Trophoblast cell (in vitro differentiated cells and primary cell): ENCODE measurements at regions not wholly inside any gene's neighbourhood (a gene's known extent, or its start where the extent isn't known, plus 50 kb on each side); places are given as distances from the start of the nearest gene placed in this dataset.

ENCODE experiments used
- DNase-seq, 2 donors: peaks; one replicate each; pipeline ENCODE4 v3.0.0-alpha.2; 2016
- H2AFZ ChIP-seq: 2 replicates; pipeline ENCODE4 v1.6.1; 2013; ENCODE audit warnings: low read length, moderate library complexity, mild to moderate bottlenecking; ENCODE audit not compliant: insufficient read depth, poor library complexity
- H2AK5ac ChIP-seq: 2 replicates; pipeline ENCODE4 v1.6.1; 2013; ENCODE audit warnings: mild to moderate bottlenecking, low read length
- H2BK120ac ChIP-seq: 2 replicates; pipeline ENCODE4 v1.6.1; 2013; ENCODE audit warnings: low read length, mild to moderate bottlenecking, moderate library complexity; ENCODE audit not compliant: insufficient read depth, poor library complexity
- H2BK12ac ChIP-seq: 2 replicates; pipeline ENCODE4 v1.6.1; 2013; ENCODE audit warnings: mild to moderate bottlenecking, low read length, moderate library complexity
- H2BK5ac ChIP-seq: 2 replicates; pipeline ENCODE4 v1.6.1; 2013; ENCODE audit warnings: low read length, low read depth, moderate library complexity, mild to moderate bottlenecking; ENCODE audit not compliant: poor library complexity
- H3K14ac ChIP-seq: 2 replicates; pipeline ENCODE4 v1.6.1; 2013; ENCODE audit warnings: mild to moderate bottlenecking, low read length
- H3K18ac ChIP-seq: 2 replicates; pipeline ENCODE4 v1.6.1; 2013; ENCODE audit warnings: mild to moderate bottlenecking, low read length
- H3K23ac ChIP-seq: 2 replicates; pipeline ENCODE4 v1.6.1; 2013; ENCODE audit warnings: low read length
- H3K27ac ChIP-seq: 2 replicates; pipeline ENCODE4 v1.5.1; 2013; ENCODE audit warnings: low read depth, mild to moderate bottlenecking, inconsistent platforms, low read length, moderate library complexity
- H3K27me3 ChIP-seq: 2 replicates; pipeline ENCODE4 v1.6.1; 2013; ENCODE audit warnings: inconsistent platforms, mild to moderate bottlenecking, low read length, moderate library complexity; ENCODE audit not compliant: insufficient read depth
- H3K36me3 ChIP-seq, 2 experiments: 1 replicate in 1 of 2; 2 replicates in 1 of 2; pipeline ENCODE4 v1.6.1; 2013; ENCODE audit warnings: low read length in 2 of 2, mild to moderate bottlenecking in 2 of 2, moderate library complexity in 1 of 2; ENCODE audit not compliant: insufficient read depth in 2 of 2, control insufficient read depth in 1 of 2
- H3K4ac ChIP-seq: 2 replicates; pipeline ENCODE4 v1.6.1; 2013; ENCODE audit warnings: low read depth, mild to moderate bottlenecking, low read length, moderate library complexity
- H3K4me1 ChIP-seq, 2 experiments: 1 replicate in 1 of 2; 2 replicates in 1 of 2; pipeline ENCODE4 v1.6.1; 2013; ENCODE audit warnings: low read length in 2 of 2, mild to moderate bottlenecking in 2 of 2, moderate library complexity in 1 of 2; ENCODE audit not compliant: insufficient read depth in 2 of 2, control insufficient read depth in 1 of 2
- H3K4me2 ChIP-seq: 2 replicates; pipeline ENCODE4 v1.6.1; 2013; ENCODE audit warnings: inconsistent platforms, mild to moderate bottlenecking, low read length, moderate library complexity
- H3K4me3 ChIP-seq: 2 replicates; pipeline ENCODE4 v1.5.1; 2013; ENCODE audit warnings: mild to moderate bottlenecking, low read depth, low read length, inconsistent platforms
- H3K79me1 ChIP-seq: one replicate; pipeline ENCODE4 v1.6.1; 2013; ENCODE audit warnings: low read length
- H3K79me2 ChIP-seq: 2 replicates; pipeline ENCODE4 v1.6.1; 2013; ENCODE audit warnings: low read length, mild to moderate bottlenecking; ENCODE audit not compliant: control insufficient read depth, insufficient read depth, poor library complexity
- H3K9ac ChIP-seq: 2 replicates; pipeline ENCODE4 v1.6.1; 2013; ENCODE audit warnings: mild to moderate bottlenecking, low read length
- H3K9me3 ChIP-seq: 2 replicates; pipeline ENCODE4 v1.6.1; 2013; ENCODE audit warnings: low read depth, mild to moderate bottlenecking, control low read depth, inconsistent platforms, low read length; ENCODE audit not compliant: insufficient read depth
- H4K12ac ChIP-seq: 2 replicates; pipeline ENCODE4 v1.6.1; 2013; ENCODE audit warnings: low read depth, mild to moderate bottlenecking, low read length, moderate library complexity
- H4K8ac ChIP-seq: 2 replicates; pipeline ENCODE4 v1.6.1; 2013; ENCODE audit warnings: low read depth, mild to moderate bottlenecking, low read length, moderate library complexity
- H4K91ac ChIP-seq: one replicate; pipeline ENCODE4 v1.6.1; 2013; ENCODE audit warnings: low read depth, mild to moderate bottlenecking, low read length, moderate library complexity
- WGBS: extraction: QIAGEN DNeasy Blood & Tissue Kit; methylation state at CpG from one replicate; pipeline ENCODE4 v1.1.7; 2013; ENCODE audit warnings: missing lambda C conversion rate; ENCODE audit not compliant: insufficient read length, insufficient coverage; ENCODE audit errors: extremely low coverage; 5-methylcytosine and 5-hydroxymethylcytosine counted together

DNA sequence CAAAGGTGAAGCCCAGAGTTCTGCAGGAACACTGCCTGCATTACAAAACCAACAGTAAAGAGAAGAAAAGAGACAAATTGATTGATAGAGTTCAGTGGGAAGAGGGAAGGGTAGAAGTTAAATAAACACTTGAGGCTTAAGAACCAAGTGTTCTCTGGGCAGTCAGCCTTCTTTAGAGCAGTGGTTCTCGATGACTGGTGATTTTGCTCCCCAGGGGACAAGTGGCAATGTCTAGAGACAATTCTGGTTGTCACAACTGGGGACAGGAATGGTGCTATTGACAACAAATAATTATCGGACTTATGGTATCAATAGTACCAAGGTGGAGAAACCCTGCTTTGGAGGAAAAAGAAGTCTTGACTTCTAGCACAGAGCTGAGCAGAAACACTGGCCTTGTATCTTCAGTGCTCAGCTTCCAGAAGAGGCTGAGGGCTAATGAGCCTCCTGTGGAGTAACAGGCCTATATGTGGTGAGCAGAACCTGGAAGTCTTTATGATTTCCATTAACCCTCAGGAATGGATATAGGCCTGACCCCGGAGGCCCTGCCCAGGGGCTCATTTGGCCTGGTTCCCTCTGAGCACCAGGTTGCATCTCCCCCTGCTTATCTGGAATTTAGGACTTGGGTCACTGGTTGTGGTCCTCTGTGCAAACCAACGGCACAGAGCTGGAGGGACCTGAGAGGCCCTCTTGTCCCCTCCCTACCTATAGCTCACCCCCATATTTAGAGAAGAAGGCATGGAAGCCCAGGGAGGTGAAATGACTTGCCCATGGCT, 204.6 kb upstream of the PWP1 start:
- Histone ChIP-seq H2AFZ (no peak overlapping the region), H3K79me1 (no peaks in the 10 kb centered on the region), H3K18ac (no peak overlapping the region), H4K91ac (no peak overlapping the region), H3K4me1 (no peaks in the 10 kb centered on the region), H3K9me3 (no peaks in the 10 kb centered on the region), H4K8ac (no peak overlapping the region), H3K14ac (no peak overlapping the region), H3K27ac (no peak overlapping the region), H3K4me3 (no peak overlapping the region), H3K9ac (no peak overlapping the region), H4K12ac (no peak overlapping the region), H3K23ac (no peak overlapping the region), H2BK120ac (no peak overlapping the region), H3K4me2 (no peak overlapping the region), H3K27me3 (no peaks in the 10 kb centered on the region), H3K36me3 (no peaks in the 10 kb centered on the region), H3K79me2 (no peaks in the 10 kb centered on the region), H3K4ac (no peak overlapping the region), H2BK5ac (no peak overlapping the region), H2AK5ac (no peak overlapping the region), H2BK12ac (no peak overlapping the region)
- DNase-seq: no peak
- no CpG with 5 or more reads among the region's 4 CpGs for WGBS

DNA sequence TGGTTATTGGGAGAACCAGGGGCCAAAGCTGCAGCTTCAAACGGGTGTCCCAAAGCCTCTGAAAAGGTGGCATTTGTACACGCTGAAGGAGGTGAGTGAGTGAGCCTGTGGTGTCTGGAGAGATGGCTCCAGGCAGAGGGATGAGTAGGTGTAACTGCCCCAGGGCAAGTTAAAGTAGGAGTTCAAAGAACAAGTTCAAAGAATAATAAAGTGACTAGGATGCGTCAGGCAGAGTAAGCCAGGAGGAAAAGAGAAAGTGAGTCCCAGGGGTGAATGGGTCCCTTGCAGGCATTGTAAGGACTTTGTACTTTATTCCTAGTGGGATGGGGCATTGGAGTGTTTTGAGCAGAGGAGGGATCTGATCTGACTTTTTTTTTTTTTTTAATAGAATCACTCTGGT, 201.4 kb upstream of the PWP1 start:
- Histone ChIP-seq H3K79me1 (no peaks in the 10 kb centered on the region), H3K4me3 (no peak overlapping the region), H2BK5ac (no peak overlapping the region), H2AFZ (no peak overlapping the region), H2AK5ac (no peak overlapping the region), H3K14ac (no peak overlapping the region), H3K9ac (no peak overlapping the region), H3K4me2 (no peak overlapping the region), H3K27ac (no peak overlapping the region), H3K79me2 (no peaks in the 10 kb centered on the region), H2BK12ac (no peak overlapping the region), H4K91ac (no peak overlapping the region), H3K18ac (no peak overlapping the region), H3K4ac (no peak overlapping the region), H4K12ac (no peak overlapping the region), H3K4me1 (no peaks in the 10 kb centered on the region), H3K27me3 (no peaks in the 10 kb centered on the region), H4K8ac (no peak overlapping the region), H3K9me3 (no peaks in the 10 kb centered on the region), H2BK120ac (no peak overlapping the region), H3K36me3 (no peaks in the 10 kb centered on the region), H3K23ac (no peak overlapping the region)
- WGBS: no CpG with 5 or more reads among the region's 3 CpGs
- DNase-seq: peak in 1 of 2 donors; percentile 42

DNA sequence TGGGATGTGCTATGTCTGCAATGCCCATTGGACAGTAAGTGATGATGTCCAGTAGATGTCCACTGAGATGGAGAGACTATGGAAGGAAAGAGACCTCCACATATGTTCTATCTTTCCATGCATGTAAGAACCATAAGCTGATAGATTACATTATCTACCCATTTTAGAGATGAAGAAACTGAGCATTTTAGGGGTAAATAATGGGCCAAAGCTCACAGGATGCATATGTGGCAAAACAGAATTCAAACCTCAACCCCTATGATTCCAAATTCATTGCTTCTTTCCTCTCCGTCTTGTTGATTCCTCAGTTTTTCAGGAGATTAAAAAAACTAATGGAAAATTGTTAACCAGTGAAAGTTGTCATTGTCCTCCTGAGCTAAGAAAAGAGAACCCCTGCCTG, 200.7 kb upstream of the PWP1 start:
- Histone ChIP-seq H3K18ac (no peak overlapping the region), H2BK5ac (no peak overlapping the region), H3K23ac (no peak overlapping the region), H3K36me3 (no peaks in the 10 kb centered on the region), H3K9me3 (no peaks in the 10 kb centered on the region), H3K9ac (no peak overlapping the region), H3K14ac (no peak overlapping the region), H3K79me2 (no peaks in the 10 kb centered on the region), H4K8ac (no peak overlapping the region), H3K27me3 (no peaks in the 10 kb centered on the region), H2BK12ac (no peak overlapping the region), H2BK120ac (no peak overlapping the region), H3K4me3 (no peak overlapping the region), H2AK5ac (no peak overlapping the region), H3K4me1 (no peaks in the 10 kb centered on the region), H3K4ac (no peak overlapping the region), H2AFZ (no peak overlapping the region), H3K27ac (no peak overlapping the region), H3K4me2 (no peak overlapping the region), H4K12ac (no peak overlapping the region), H3K79me1 (no peaks in the 10 kb centered on the region), H4K91ac (no peak overlapping the region)
- no peak for DNase-seq
- no CpG with 5 or more reads among the region's 1 CpG for WGBS

DNA sequence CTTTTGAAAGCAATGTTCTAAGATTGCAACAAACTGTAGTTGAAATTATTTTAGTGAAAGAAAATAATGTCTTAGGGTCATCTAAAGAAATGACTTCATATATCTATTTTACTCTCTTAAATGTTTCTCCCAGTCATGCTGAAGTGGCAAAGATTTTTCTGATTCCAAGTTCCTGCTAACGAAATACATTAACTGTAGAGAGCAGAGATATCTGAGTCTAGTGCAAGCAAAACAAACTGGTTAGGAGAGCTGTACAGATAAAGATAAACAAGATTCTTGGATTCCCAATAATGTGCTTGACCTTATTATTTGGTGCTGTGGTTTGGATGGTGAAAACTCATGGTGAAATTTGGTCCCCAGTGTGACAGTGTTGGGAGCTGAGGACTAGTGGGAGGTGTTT, 199.9 kb upstream of the PWP1 start:
- Histone ChIP-seq H3K23ac (no peak overlapping the region), H4K8ac (no peak overlapping the region), H4K12ac (no peak overlapping the region), H3K4me3 (no peak overlapping the region), H3K27me3 (no peaks in the 10 kb centered on the region), H3K4me2 (no peak overlapping the region), H3K4ac (no peak overlapping the region), H3K79me1 (no peaks in the 10 kb centered on the region), H3K9ac (no peak overlapping the region), H2AFZ (no peak overlapping the region), H2BK120ac (no peak overlapping the region), H2AK5ac (no peak overlapping the region), H2BK12ac (no peak overlapping the region), H3K14ac (no peak overlapping the region), H3K79me2 (no peaks in the 10 kb centered on the region), H3K9me3 (no peaks in the 10 kb centered on the region), H3K27ac (no peak overlapping the region), H3K36me3 (no peaks in the 10 kb centered on the region), H2BK5ac (no peak overlapping the region), H3K18ac (no peak overlapping the region), H3K4me1 (no peaks in the 10 kb centered on the region), H4K91ac (no peak overlapping the region)
- WGBS: no CpG with 5 or more reads among the region's 1 CpG
- no peak for DNase-seq
